ENCODE measurements at regions not wholly inside any gene's neighbourhood (a gene's known extent, or its start where the extent isn't known, plus 50 kb on each side); places are given as distances from the start of the nearest gene placed in this dataset.

DNA sequence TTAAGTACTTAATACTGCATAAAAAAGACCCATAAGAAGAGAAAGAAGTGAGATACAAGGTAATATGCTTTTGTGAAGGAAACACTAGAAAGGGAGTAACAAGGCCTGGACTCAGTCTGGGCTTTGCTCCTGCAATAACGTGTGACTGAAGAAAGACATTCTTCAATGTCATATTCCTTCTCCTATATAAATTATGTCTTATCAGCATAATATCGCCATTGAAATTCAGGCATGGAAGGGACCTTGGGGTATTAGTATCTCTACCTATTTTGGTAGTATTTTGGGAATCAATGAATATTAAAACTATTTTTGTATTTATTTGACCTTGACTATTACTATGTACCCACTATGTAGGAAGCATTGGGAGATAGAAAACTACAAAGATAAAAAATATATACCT, 62.2 kb upstream of the GIMD1 start:
- DNase-seq (ENCODE audit: low spot score) = no peak

DNA sequence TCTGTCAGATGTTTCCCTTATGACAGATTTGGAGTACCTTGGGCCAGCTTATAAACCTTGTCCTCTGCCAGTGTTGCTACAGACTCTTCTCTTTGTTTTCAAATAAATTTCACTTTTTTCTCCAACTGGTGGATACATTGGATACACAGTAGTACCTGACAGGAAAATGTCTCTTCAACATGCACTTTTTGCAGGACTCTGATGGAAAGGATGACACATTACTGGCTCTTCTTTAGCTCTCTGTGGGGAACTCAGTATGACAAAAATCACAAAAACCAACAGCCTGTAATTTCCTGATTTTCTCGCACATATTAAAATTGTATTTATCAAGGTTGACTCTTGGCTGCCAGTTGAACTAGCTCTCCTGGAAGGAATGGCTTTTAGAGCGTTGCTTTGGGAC, 61.3 kb upstream of the GIMD1 start:
- DNase-seq (ENCODE audit: low spot score) = no peak

DNA sequence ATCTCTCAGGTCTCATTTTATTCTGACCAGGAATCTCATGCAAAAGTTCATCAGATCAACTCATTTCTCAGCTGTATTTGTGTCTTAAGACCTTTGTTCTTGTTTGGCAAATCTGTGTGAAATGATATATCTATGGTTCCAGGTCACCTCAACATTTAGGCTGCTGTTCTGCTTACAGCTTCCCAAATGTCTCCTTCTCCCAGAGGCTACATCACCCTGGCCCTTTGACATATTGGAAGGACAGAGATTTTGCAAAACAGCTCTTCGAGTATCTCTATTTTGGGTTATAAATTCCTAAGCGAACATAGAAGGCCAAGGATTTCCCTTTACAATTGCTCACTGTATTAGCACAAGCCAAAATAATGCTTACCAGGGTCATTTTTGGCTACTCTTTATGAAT, 57.5 kb upstream of the GIMD1 start:
- no peak for DNase-seq (ENCODE audit: low spot score)

DNA sequence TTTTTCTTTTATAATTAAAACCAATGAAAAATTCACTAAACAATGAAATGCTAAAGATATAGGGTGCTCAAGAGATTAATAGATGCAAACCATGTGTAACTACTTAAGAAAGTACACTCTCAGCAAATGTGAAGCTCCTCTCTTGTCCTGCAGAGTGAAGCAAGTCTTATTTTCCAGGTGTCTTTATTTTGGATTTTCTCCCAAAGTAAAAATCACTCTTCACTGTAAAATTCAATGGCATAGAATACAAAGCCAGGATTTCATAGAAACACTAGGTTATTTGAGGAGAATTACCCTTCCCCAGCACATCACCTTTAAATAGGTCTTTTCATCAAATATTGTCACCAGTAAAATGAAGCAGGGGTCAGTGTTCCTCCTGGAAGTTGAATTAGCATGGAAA, 57.0 kb upstream of the GIMD1 start:
- no peak for DNase-seq (ENCODE audit: low spot score)

DNA sequence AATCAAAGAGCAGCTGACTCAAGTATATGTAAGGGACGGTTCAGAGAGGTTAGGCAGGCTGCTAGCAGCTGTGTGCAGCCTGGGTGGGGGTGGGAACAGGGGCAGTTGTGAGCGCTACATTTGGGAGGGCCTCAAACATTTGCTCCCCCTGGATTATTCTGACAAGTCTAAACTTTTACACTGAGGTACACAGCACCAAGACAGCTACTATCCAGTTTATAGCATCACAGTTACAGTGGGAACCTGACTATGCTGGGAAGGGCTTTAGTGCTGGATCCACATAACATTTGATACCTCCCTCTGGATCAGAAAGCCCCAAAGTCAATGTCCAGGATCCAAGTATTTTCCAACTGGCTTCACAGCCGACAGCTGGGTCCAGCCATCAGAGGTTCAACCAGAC, 55.8 kb upstream of the GIMD1 start:
- DNase-seq (ENCODE audit: low spot score) = no peak

DNA sequence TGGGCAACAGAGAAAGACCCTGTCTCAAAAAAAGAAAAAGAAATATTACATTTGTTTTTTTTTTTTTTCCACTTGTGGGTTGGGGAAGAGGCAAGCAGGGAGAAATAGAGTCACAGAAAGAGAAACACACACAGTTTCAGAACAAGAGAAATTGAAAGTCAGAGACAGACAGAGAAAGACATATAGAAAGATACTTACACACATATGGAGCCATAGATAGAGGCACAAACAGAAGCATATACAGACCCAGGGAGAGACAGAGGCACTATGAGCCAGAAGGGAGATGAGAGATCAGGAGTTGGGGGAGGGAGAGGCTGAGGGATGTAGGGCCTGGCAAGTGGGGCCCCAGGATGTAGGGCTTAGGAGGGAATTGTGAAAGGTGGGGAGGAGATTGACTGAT, 55.2 kb upstream of the GIMD1 start:
- DNase-seq (ENCODE audit: low spot score) = no peak

DNA sequence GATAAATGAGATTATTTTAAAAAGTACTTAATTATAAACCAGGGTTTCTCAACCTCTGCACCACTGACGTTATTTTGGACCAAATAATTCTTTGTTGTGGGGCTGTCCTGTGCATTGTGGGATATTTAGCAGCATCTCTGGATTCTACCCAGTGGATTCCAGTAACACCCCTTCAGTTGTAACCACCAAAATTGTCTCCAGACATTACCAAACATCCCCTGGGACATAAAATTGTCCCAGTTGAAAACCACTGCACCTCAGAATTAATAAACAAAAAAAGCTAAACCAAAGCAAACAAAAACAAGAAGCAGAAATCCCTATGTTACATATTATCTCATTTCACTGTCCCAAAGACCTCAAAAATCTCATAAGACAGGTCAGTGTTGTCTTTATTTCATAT, 54.2 kb upstream of the GIMD1 start:
- no peak for DNase-seq (ENCODE audit: low spot score)

DNA sequence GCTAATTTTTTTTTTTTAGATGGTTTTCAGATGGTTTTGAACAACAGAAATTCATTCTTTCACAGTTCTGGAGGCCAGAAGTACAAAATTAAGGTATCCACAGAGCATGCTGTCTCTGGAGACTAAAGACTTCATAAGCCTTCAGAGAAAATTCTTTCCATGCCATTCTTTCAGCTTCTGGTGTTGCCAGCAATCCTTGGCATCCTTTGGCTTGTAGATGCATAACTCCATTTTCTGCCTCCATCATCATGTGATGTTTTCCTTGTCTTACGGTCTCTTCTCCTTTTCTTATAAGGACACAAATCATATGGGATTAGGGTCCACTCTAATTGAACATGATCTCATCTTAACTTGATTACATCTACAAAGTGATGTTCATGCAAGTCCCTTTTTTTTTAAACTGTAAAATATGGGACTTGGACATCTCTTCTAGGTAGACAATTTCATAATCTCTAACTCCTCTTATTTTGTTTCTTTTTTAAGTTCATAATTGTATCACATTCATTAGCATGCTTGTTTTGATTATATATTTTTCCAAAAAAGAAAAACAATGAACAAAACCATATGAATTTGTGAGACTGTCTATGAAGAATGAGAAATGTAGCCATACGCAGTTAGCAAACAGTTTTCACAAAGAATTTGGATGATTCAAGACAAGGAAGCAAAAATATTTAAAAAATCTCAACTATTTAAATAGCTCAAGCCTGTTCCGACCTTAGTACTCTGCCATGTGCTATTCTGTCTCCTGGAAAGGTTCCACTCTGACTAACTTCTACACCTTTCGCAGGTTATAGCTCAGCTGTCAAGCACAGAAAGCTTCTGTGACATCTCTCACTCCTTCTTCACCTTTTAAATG, 53.1 kb upstream of the GIMD1 start:
- peak; percentile 41 for DNase-seq (ENCODE audit: low spot score)

DNA sequence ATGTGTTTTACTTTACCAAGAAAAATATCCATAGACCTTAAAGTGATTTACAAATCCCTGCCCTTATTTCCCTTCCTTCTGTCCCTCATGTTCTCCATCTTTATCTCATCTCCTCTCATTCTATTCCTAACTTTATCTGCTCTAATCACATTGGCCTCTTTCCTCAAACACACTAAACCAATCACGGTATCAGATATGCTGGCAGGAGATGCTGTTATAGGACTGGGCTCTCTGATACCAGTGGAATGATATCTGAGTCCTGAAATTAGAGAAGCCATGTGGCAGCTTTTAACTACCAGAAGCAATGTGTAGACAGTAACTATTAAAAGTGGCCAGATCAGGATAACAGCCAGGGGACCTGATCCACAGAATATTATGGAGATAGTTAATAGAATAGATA, 49.9 kb upstream of the GIMD1 start:
- DNase-seq (ENCODE audit: low spot score) = no peak
